Tibial artery (tissue), 4 donors: ENCODE measurements at regions not wholly inside any gene's neighbourhood (a gene's known extent, or its start where the extent isn't known, plus 50 kb on each side); places are given as distances from the start of the nearest gene placed in this dataset.

Experiments
- DNase-seq, 2 donors: peaks; one replicate each; pipeline ENCODE4 v3.0.0-alpha.2; 2019
- H3K27ac ChIP-seq, 2 donors: fragments of 200-600 bp; sonication (generic) in 1 of 2; 1 replicate in 1 of 2; 2 replicates in 1 of 2; pipeline ENCODE4 v1.5.1; 2018 to 2019; ENCODE audit warnings: mild to moderate bottlenecking in 1 of 2
- H3K27me3 ChIP-seq, 2 donors: fragments of 200-600 bp; sonication (generic) in 1 of 2; one replicate each; pipeline versions ENCODE4 v1.5.1 to v1.6.0; 2016 to 2019
- H3K36me3 ChIP-seq, 3 donors: fragments of 200-600 bp; sonication (generic) in 2 of 3; one replicate each; pipeline ENCODE4 v1.5.1; 2016 to 2019; ENCODE audit warnings: mild to moderate bottlenecking in 2 of 3
- H3K4me1 ChIP-seq, 4 donors: fragments of 200-600 bp; sonication (generic) in 2 of 4; 1 replicate in 3 of 4; 2 replicates in 1 of 4; pipeline ENCODE4 v1.5.1; 2016 to 2019
- H3K4me3 ChIP-seq, 2 donors: fragments of 200-600 bp; sonication (generic) in 1 of 2; 1 replicate in 1 of 2; 2 replicates in 1 of 2; pipeline ENCODE4 v1.5.1; 2018 to 2019; ENCODE audit warnings: mild to moderate bottlenecking in 2 of 2
- H3K9me3 ChIP-seq, 3 donors: fragments of 200-600 bp; sonication (generic) in 1 of 3; one replicate each; pipeline ENCODE4 v1.5.1; 2016 to 2019
- CTCF ChIP-seq, 2 experiments: fragments of 200-600 bp in 1 of 2; fragments of 450-650 bp in 1 of 2; IDR thresholded peaks; one replicate each; pipeline ENCODE4 v1.5.1; 2017 to 2019; ENCODE audit warnings: antibody characterized with exemption in 2 of 2, mild to moderate bottlenecking in 1 of 2, moderate library complexity in 1 of 2
- intact Hi-C: fragments of 100-400 bp; cut with DNase I; formaldehyde crosslinking; loops from one replicate; pipeline ENCODE4 v1.15.0; 2023; ENCODE audit warnings: low total_unique reads

- peak; percentile 49 to 72 for TF ChIP-seq CTCF (IDR thresholded peaks at IDR 0.05)
- Histone ChIP-seq H3K4me3 (no peak overlapping the region), H3K27ac (no peak overlapping the region), H3K27me3 (no peaks in the 10 kb centered on the region), H3K4me1 (no peaks in the 10 kb centered on the region), H3K9me3 (peaks cover 0 to 1% (median 0%) of the 10 kb centered on the region in 3 donors), H3K36me3 (no peaks in the 10 kb centered on the region)
- intact Hi-C loops, result no loop called here
- peak in 1 of 2 donors; percentile 20 for DNase-seq
These were observed 104.6 kb upstream of the FAM174A start for GRCh38 chr5:100430268-100431195.

GRCh38 chr5:100424787-100425186 is 110.4 kb upstream of the FAM174A start:
- no peak for TF ChIP-seq CTCF (IDR thresholded peaks at IDR 0.05)
- peaks cover 0 to 9% (median 0%) of the 10 kb centered on the region in 3 donors for H3K9me3 ChIP-seq
- H3K27ac ChIP-seq, result no peak overlapping the region
- no peaks in the 10 kb centered on the region for H3K4me1 ChIP-seq
- H3K4me3 ChIP-seq, result no peak overlapping the region
- DNase-seq, result no peak
- no peaks in the 10 kb centered on the region for H3K27me3 ChIP-seq
- intact Hi-C loops, result no loop called here
- H3K36me3 ChIP-seq, result no peaks in the 10 kb centered on the region

GRCh38 chr5:100424017-100424416 is 111.2 kb upstream of the FAM174A start:
- Histone ChIP-seq H3K27ac (no peak overlapping the region), H3K9me3 (peaks cover 0 to 9% (median 0%) of the 10 kb centered on the region in 3 donors), H3K36me3 (no peaks in the 10 kb centered on the region), H3K4me3 (no peak overlapping the region), H3K27me3 (no peaks in the 10 kb centered on the region), H3K4me1 (no peaks in the 10 kb centered on the region)
- no peak for DNase-seq
- TF ChIP-seq CTCF (IDR thresholded peaks at IDR 0.05), result no peak
- intact Hi-C loops, result no loop called here

- TF ChIP-seq CTCF (IDR thresholded peaks at IDR 0.05), result no peak
- intact Hi-C loops, result no loop called here
These were observed 111.8 kb upstream of the FAM174A start for GRCh38 chr5:100423330-100423729.

GRCh38 chr5:100421360-100421759 is 113.8 kb upstream of the FAM174A start:
- H3K9me3 ChIP-seq, result peaks cover 0 to 9% (median 0%) of the 10 kb centered on the region in 3 donors
- H3K4me3 ChIP-seq, result no peak overlapping the region
- intact Hi-C loops, result no loop called here
- no peak overlapping the region for H3K27ac ChIP-seq
- TF ChIP-seq CTCF (IDR thresholded peaks at IDR 0.05), result no peak
- no peaks in the 10 kb centered on the region for H3K4me1 ChIP-seq
- H3K27me3 ChIP-seq, result no peaks in the 10 kb centered on the region
- no peak for DNase-seq
- no peaks in the 10 kb centered on the region for H3K36me3 ChIP-seq

More at GRCh38 chr5:100423330-100423729, 111.8 kb upstream of the FAM174A start:
- no peaks in the 10 kb centered on the region for H3K36me3 ChIP-seq
- no peaks in the 10 kb centered on the region for H3K4me1 ChIP-seq
- peaks cover 0 to 9% (median 0%) of the 10 kb centered on the region in 3 donors for H3K9me3 ChIP-seq
- H3K4me3 ChIP-seq, result no peak overlapping the region
- no peak overlapping the region for H3K27ac ChIP-seq
- H3K27me3 ChIP-seq, result no peaks in the 10 kb centered on the region
- no peak for DNase-seq
